ENCODE measurements at regions not wholly inside any gene's neighbourhood (a gene's known extent, or its start where the extent isn't known, plus 50 kb on each side); places are given as distances from the start of the nearest gene placed in this dataset.

- H3K27ac ChIP-seq (ENCODE audit: low read depth, low read length), result no peak overlapping the region
- no peak overlapping the region for H3K4me3 ChIP-seq (ENCODE audit: low read depth, low read length)
- H3K27me3 ChIP-seq (ENCODE audit: control insufficient read depth, insufficient read depth, low read length), result no peaks in the 10 kb centered on the region
- peaks cover 5% of the 10 kb centered on the region; the same call in 1 of the 2 replicates for H3K9me3 ChIP-seq (ENCODE audit: control insufficient read depth, insufficient read depth, low read length)
- POLR2A ChIA-PET, result interaction anchor here (1.1 kb wide), 1 partner anchor 23 kb away, joined by 4 read pairs; no protein-coding TSS in a partner anchor
- DNase-seq (ENCODE audit: low read depth, low spot score), result no peak
- CTCF ChIA-PET, result interaction anchor here (1.0 to 1.8 kb wide), 2 partner anchors 37 to 212 kb away, joined by 4 to 5 read pairs; no protein-coding TSS in a partner anchor
- TF ChIP-seq CTCF (IDR thresholded peaks at IDR 0.05; ENCODE audit: low read depth, low read length), result no peak
Observed at GRCh38 chr7:33720870-33721269, 184.5 kb upstream of the BMPER start.

DNA sequence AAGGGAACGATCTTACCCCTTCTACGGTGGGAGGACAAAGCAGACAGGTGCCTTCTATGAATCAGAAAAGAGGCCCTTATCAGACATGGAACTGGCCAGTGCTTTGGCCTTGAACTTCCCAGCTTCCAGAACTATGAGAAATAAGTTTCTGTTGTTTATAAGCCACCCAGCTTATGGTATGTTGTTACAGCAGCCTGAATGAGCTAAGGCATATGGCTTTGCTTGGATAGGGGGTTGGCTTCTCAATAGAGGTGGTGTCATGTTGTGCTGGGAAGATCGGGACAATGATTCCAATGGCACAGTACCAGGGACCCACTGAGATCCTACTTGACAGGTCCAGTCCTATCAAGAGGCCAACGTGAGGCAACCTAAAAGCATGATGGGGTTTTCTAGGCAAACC is 183.4 kb upstream of the BMPER start:
- CTCF ChIA-PET, result interaction anchor here (0.5 to 1.8 kb wide), 3 partner anchors 211 to 532 kb away, joined by 4 to 7 read pairs (median 5); no protein-coding TSS in a partner anchor

DNA sequence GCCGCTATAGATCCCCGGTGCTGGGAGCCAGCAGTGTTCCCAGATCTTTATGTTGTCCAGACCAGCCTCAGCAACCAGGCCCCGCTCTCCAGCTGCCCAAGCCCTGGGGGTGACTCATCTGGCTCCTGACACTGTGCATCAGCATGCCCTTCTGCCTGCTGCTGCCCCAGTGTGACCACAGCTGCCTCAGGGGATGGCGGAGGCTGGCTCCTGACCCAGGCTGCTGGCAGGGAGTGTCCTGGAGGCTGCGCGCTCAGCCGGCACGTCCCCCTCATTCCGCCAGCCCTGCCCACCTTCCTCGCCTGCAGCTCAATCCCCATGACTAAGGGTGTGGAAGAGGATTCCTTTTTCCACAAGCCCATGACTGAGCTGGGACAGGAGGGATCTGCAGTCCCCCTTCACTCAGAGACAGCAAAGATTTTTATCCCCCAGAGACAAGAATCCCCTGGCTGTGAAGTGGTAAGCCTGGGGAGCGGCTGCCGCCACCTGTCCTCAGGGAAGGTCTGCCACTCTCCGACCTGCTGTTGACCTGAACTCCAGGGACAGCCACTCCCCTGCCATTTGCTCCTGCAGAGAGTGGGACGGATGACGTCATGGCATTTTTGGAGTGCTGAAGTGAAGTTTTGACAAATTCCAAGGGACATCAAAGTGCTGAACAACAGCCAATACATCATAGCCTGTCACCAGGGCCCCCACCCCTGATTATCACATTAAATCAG is 182.8 kb upstream of the BMPER start:
- ChIA-PET POLR2A (no interaction called here), CTCF (interaction anchor here (1.1 to 1.8 kb wide), 3 partner anchors 173 to 211 kb away, joined by 5 to 7 read pairs (median 6); no protein-coding TSS in a partner anchor)
- H3K9me3 ChIP-seq (ENCODE audit: control insufficient read depth, insufficient read depth, low read length), result peaks cover 5% of the 10 kb centered on the region; the same call in 1 of the 2 replicates
- no peaks in the 10 kb centered on the region for H3K27me3 ChIP-seq (ENCODE audit: control insufficient read depth, insufficient read depth, low read length)
- TF ChIP-seq CTCF (IDR thresholded peaks at IDR 0.05; ENCODE audit: low read depth, low read length), result no peak
- no peak overlapping the region for H3K4me3 ChIP-seq (ENCODE audit: low read depth, low read length)
- DNase-seq (ENCODE audit: low read depth, low spot score), result no peak
- no peak overlapping the region for H3K27ac ChIP-seq (ENCODE audit: low read depth, low read length)

More for the DNA sequence above, 183.4 kb upstream of the BMPER start:
- Histone ChIP-seq H3K4me3 (ENCODE audit: low read depth, low read length) (no peak overlapping the region), H3K27me3 (ENCODE audit: control insufficient read depth, insufficient read depth, low read length) (no peaks in the 10 kb centered on the region), H3K9me3 (ENCODE audit: control insufficient read depth, insufficient read depth, low read length) (peaks cover 5% of the 10 kb centered on the region; the same call in 1 of the 2 replicates), H3K27ac (ENCODE audit: low read depth, low read length) (peak overlapping the region; percentile 31)
- TF ChIP-seq CTCF (IDR thresholded peaks at IDR 0.05; ENCODE audit: low read depth, low read length), result no peak
- POLR2A ChIA-PET, result interaction anchor here (1.1 kb wide), 1 partner anchor 22 kb away, joined by 4 read pairs; no protein-coding TSS in a partner anchor
- no peak for DNase-seq (ENCODE audit: low read depth, low spot score)

DNA sequence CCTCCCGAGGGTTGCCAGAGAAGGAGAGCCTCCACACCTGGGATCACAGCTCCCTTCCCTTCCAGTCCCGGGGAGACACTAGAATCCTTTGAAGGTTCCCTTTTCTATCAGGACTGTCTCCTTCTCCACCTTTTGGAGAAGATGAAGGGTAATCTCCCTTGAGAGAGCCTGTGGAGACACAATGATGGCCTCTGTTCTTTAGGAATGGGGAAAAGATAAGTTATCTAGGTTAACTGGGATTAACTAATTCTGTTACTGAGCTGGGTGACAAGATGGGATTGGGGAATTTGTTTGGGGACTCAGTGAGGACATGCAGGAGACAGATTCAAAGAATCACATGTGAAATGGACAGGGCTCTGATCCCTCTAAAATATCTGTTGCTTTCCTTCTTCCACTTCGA is 181.1 kb upstream of the BMPER start:
- peaks cover 5% of the 10 kb centered on the region; the same call in 1 of the 2 replicates for H3K9me3 ChIP-seq (ENCODE audit: control insufficient read depth, insufficient read depth, low read length)
- DNase-seq (ENCODE audit: low read depth, low spot score), result no peak
- no peak overlapping the region for H3K4me3 ChIP-seq (ENCODE audit: low read depth, low read length)
- POLR2A ChIA-PET, result no interaction called here
- H3K27me3 ChIP-seq (ENCODE audit: control insufficient read depth, insufficient read depth, low read length), result peaks cover 3% of the 10 kb centered on the region
- no peak for TF ChIP-seq CTCF (IDR thresholded peaks at IDR 0.05; ENCODE audit: low read depth, low read length)
- no peak overlapping the region for H3K27ac ChIP-seq (ENCODE audit: low read depth, low read length)
- CTCF ChIA-PET, result interaction anchor here (1.2 to 1.7 kb wide), 2 partner anchors 8 to 171 kb away, joined by 4 to 6 read pairs; no protein-coding TSS in a partner anchor

Measured in AG04450 (cell line).